HT-29 (cell line): ENCODE measurements at regions not wholly inside any gene's neighbourhood (a gene's known extent, or its start where the extent isn't known, plus 50 kb on each side); places are given as distances from the start of the nearest gene placed in this dataset. TPM values are rescaled to one million over a fixed set of nuclear protein-coding genes. Genes with fewer than 3 reads are reported as not detected.

Source experiments
- small RNA-seq: library from RNA; depleted of rRNA; stranded (forward); fragments of <200 nt; gene quantifications from one replicate; pipeline ENCODE3, GENCODE V24; 2014

Small RNA genes lying in the stretch of these regions (small RNA-seq; reads per million reads assigned to genes)
- not detected for gene RN7SKP157
- gene RNU6-913P = not detected
